HG02884 (cell line): ENCODE measurements at regions not wholly inside any gene's neighbourhood (a gene's known extent, or its start where the extent isn't known, plus 50 kb on each side); places are given as distances from the start of the nearest gene placed in this dataset.
A peak's percentile ranks its signal among the peaks of the same experiment; 100 is the strongest.

Source experiments
- ATAC-seq: cut with Tn5 transposase; IDR thresholded peaks from one replicate; pipeline ENCODE4 v1.9.1; 2021; ENCODE audit warnings: mild to moderate bottlenecking, moderate library complexity; ENCODE audit not compliant: unreplicated experiment

GRCh38 chr2:54388076-54388475, 68.1 kb upstream of the SPTBN1 start:
- ATAC-seq = no peak

- no peak for ATAC-seq
These were observed 63.4 kb upstream of the SPTBN1 start for GRCh38 chr2:54392555-54393324.

DNA sequence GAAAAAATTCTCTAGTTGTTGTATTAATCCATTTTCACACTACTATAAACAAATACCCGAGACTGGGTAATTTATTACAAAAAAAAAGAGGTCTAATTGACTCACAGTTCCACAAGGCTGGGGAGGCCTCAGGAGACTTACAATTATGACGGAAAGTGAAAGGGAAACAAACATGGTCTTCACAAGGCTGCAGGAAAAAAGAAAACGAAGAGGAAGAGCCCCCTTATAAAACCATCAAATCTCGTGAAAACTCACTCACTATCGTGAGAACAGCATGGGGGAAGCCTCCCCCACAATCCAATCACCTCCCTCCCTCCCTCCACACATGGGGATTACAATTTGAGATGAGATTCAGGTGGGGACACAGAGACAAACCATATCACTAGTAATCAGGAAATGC, 61.7 kb upstream of the SPTBN1 start:
- ATAC-seq = peak; percentile 74

GRCh38 chr2:54396107-54396506, 60.0 kb upstream of the SPTBN1 start:
- ATAC-seq = no peak

- ATAC-seq = no peak
These were observed 59.3 kb upstream of the SPTBN1 start for GRCh38 chr2:54396798-54397197.

DNA sequence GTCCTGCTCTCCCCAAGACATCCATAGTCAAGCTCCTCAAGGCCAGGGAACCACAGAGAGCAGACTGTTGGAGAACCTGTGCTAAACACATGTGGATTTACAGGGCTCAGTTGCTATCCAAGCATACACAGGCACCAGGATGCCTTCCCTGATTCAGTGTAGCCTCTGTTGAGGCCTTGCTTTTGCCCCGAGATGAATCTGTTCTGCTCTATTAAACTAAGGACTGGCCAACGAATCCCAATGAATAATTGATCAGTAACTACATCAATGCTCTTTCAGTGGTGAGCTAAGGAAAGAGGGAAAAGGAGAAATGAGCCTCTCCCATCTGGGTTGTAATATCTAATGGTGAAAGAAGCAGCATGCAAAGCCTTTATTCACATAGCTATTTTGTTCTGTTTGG, 58.7 kb upstream of the SPTBN1 start:
- ATAC-seq = no peak

- no peak for ATAC-seq
These were observed 54.6 kb upstream of the SPTBN1 start for GRCh38 chr2:54401554-54401953.

- no peak for ATAC-seq
These were observed 53.8 kb upstream of the SPTBN1 start for GRCh38 chr2:54402350-54402749.

DNA sequence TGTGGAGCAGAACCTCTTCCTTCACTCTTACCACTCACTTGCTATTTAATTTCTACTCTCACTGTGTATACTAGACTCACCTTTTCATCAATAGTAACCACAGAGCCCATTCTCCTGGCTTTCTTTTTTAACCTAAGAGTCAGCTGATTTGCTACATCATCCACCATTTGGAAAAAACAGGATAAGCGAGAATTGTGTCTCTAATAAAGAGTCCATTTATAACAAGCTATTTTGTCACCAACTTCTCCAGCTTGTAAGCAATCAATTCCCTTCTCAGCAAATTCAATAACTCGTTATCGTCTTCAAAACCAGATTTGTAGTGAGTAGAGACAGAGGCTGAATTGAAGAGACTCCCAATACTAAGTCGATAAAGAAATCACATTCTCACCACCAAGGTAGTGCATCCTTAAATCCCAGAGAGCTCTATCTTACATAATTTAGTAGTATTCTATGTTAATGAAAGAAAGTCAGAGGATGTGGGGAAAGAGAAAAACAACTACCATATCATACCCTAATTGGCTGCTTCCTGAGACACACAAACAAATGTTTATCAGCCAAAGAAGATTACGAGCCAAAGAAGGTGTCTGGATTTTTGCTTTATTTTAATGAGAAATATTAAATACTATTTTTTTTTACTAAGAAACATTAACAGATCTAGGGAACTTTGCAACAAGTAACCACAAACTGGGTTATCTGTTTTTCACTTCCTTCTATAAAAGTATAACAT, 52.5 kb upstream of the SPTBN1 start:
- ATAC-seq = no peak

DNA sequence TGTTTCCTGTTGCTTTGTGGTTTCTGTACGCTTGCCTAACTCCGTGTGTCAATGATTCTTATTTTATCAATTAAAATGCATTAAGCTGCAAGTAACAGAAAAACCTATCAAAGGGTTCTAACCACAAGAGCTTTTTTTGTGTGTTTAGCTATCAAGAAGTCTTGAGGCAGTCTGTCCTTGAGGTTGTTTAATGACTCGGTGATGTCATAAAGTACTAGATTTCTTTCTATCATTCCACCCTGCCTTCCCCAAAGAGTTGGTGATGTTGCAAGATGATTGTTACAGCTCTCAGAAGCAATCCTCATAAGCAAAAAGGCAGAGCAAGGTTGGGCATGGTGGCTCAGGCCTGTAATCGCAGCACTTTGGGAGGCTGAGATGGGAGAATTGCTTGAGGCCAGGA, 51.9 kb upstream of the SPTBN1 start:
- no peak for ATAC-seq

GRCh38 chr2:54406031-54406430, 50.1 kb upstream of the SPTBN1 start:
- no peak for ATAC-seq
